ENCODE measurements at regions not wholly inside any gene's neighbourhood (a gene's known extent, or its start where the extent isn't known, plus 50 kb on each side); places are given as distances from the start of the nearest gene placed in this dataset.

GRCh38 chr4:59971952-59972351 is 1228.2 kb upstream of the ADGRL3 start:
- DNase-seq (ENCODE audit: insufficient read length, low spot score) (no peak), FAIRE-seq (no peak)

DNA sequence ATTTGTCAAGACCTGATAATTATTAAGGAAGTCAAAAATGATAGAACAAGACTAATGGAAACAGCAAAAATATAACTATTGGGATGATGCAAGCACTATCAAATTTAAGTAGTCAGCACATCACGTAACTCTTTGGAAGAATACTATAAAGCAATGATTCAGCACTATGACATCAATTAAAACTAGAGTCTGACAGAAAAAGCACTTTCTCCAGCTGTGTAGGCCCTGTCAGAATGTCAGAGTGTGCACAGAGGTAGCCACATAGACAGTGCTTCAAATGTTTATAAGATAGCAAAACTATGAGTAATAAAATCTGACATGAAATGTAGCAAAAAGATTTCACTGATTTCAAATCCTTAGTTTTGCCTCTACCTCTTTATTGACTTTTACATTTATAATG is 1226.6 kb upstream of the ADGRL3 start:
- no peak for DNase-seq (ENCODE audit: insufficient read length, low spot score)
- no peak for FAIRE-seq

- DNase-seq (ENCODE audit: insufficient read length, low spot score) (no peak), FAIRE-seq (no peak)
These were observed 1221.1 kb upstream of the ADGRL3 start for GRCh38 chr4:59979061-59979460.

DNA sequence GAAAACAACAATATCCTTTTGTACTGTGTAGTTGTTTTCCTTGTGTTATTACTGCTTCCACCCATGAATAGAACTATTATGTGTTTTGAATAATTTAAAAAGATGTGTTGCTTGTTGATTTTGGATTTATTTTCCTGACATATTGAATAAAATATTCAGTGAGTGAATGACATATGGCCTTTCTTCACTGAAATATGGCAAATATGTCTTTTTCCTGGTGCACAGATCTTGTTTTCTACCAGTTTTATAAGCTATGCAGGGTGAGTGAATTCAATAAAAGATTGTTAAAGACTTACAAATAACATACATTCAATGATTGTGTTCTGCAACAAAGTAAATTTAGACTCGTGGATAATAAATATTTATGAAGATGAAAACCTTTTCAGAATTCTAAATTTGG is 1216.3 kb upstream of the ADGRL3 start:
- FAIRE-seq (no peak), DNase-seq (ENCODE audit: insufficient read length, low spot score) (no peak)

- FAIRE-seq (no peak), DNase-seq (ENCODE audit: insufficient read length, low spot score) (no peak)
These were observed 1212.8 kb upstream of the ADGRL3 start for GRCh38 chr4:59987289-59987688.

GRCh38 chr4:59994118-59994517 is 1206.0 kb upstream of the ADGRL3 start:
- FAIRE-seq = no peak
- DNase-seq (ENCODE audit: insufficient read length, low spot score) = no peak

DNA sequence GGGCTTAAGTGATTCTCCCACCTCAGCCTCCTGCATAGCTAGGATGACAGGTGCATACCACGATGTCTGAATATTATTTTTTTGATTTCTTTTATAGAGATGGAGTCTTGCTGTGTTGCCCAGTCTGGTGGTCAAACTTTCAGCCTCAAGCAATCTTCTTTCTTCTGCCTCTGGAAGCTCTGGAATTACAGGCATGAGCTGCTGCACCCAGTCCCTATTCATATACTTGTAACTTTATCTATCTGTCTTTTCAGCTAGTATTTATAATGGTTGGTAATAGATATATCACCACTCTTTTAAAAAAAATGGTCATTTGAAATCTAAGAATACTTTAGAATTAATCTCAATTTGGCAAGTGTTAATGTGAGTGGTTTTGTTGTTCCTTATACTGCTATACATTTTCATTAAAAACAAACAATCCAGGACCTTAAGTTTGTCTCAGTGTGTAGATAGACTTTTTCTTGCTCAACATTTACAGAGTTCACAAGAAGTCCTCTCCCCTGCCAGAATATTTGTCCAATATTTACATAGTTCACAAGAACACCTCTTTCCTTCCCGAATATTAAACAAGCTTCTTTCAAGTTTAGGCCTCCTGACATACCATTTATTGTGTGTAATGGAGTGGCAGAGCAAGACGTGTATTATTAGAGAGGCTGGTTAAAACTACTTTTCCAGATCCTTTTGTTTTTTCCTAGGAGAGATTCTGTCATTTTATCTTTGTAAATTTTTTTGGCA is 1197.4 kb upstream of the ADGRL3 start:
- DNase-seq (ENCODE audit: insufficient read length, low spot score) (no peak), FAIRE-seq (no peak)

GRCh38 chr4:60013464-60014184 is 1186.5 kb upstream of the ADGRL3 start:
- FAIRE-seq = no peak
- no peak for DNase-seq (ENCODE audit: insufficient read length, low spot score)

GRCh38 chr4:60016971-60017370 is 1183.2 kb upstream of the ADGRL3 start:
- no peak for DNase-seq (ENCODE audit: insufficient read length, low spot score)
- no peak for FAIRE-seq

- FAIRE-seq (no peak), DNase-seq (ENCODE audit: insufficient read length, low spot score) (no peak)
These were observed 1180.9 kb upstream of the ADGRL3 start for GRCh38 chr4:60019180-60019579.

DNA sequence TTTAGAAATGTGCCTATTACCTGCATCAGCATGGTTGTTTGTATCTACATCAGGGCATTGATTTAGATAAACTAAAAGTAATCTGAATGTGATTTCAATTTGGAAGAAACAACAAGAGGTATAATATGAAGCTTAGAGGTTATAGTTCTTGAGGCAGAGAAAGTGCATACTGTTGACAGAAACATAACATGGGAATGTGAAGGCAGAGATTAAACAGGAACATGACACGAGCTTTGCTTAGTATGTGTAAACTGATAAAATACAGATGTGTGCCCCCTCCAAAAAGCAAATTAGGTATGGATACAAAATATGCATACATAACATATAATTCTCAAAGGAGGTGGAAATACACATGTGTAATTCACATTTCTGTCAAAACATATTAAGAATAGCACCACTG is 1180.2 kb upstream of the ADGRL3 start:
- DNase-seq (ENCODE audit: insufficient read length, low spot score) (no peak), FAIRE-seq (no peak)

- no peak for DNase-seq (ENCODE audit: insufficient read length, low spot score)
- FAIRE-seq = no peak
These were observed 1179.7 kb upstream of the ADGRL3 start for GRCh38 chr4:60020389-60020788.

- DNase-seq (ENCODE audit: insufficient read length, low spot score) (no peak), FAIRE-seq (no peak)
These were observed 1166.3 kb upstream of the ADGRL3 start for GRCh38 chr4:60033826-60034225.

DNA sequence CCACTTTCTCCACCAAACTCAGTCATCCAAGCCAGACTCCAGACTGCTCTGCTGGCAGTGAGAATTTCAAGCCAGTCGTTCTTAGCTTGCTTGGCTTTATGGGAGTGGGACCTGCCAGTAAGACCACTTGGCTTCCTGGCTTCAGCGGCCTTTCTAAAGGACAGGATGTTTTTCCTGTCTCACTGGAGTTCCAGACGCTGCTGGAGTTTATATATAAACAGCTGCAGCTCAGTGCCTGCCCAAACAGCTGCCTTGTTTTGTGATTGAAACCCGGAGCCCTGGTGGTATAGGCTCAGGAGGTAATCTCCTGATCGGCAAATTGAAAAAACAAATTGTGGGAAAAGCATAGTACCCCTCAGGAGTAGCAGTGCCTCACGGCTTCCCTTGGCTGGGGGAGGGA is 1165.8 kb upstream of the ADGRL3 start:
- FAIRE-seq (no peak), DNase-seq (ENCODE audit: insufficient read length, low spot score) (no peak)

DNA sequence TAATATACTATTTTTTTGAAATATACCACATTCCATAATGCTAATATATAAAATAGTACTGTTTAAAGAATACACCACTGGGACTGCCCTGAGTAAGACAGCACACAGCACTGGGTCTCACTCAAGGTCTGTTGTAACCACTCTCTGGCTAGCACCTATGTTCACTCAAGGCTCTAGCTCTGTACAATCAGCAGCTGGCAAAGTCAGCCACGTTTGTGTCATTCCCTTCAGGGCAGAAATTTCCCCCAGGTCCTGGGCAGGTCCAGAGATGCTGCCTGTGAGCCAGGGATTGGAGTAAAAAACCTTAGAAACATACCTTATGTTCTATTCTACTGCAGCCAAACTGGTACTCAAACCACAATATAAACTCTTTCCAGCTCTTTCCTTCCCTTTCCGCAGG is 1160.2 kb upstream of the ADGRL3 start:
- FAIRE-seq = no peak

GRCh38 chr4:60042231-60042652 is 1157.9 kb upstream of the ADGRL3 start:
- FAIRE-seq (no peak), DNase-seq (ENCODE audit: insufficient read length, low spot score) (no peak)

More for the DNA sequence above, 1160.2 kb upstream of the ADGRL3 start:
- DNase-seq (ENCODE audit: insufficient read length, low spot score) = no peak

DNA sequence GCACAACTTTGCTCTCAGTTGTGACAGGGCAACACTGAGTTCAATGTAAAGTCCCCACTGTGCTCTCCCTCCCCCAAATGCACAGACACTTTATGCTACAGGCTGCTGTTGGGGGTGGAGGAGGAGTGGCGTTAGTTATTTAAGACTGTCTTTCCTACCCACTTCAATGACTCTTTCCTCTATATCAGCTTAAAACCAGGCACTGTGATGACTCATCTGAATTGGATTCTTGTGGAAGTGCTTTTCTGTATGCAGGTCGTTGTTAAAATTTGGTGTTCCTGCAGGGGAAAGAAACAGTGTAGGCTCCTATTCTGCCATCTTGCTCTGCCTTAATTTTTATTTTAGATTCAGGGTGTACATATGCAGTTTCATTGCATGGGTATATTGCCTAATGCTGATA is 1157.2 kb upstream of the ADGRL3 start:
- FAIRE-seq = no peak
- no peak for DNase-seq (ENCODE audit: insufficient read length, low spot score)

DNA sequence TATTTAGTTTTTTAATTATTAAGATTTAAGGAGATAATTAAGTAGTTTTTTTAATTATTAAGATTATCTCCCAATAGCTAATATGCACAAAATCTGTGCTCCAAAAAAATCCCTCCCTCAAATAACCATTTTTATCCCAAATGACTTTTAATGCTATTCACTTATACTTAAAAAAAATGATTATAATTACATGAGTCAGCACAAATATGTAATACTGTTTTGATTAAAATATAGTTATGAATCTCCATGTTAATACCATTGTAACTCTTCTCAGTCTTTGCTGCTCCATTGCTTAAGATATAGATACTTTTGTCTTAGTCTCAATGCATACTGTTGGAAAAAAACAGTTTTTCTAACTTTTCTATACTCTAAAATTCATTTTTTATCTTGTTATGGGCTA is 1121.1 kb upstream of the ADGRL3 start:
- FAIRE-seq (no peak), DNase-seq (ENCODE audit: insufficient read length, low spot score) (no peak)

DNA sequence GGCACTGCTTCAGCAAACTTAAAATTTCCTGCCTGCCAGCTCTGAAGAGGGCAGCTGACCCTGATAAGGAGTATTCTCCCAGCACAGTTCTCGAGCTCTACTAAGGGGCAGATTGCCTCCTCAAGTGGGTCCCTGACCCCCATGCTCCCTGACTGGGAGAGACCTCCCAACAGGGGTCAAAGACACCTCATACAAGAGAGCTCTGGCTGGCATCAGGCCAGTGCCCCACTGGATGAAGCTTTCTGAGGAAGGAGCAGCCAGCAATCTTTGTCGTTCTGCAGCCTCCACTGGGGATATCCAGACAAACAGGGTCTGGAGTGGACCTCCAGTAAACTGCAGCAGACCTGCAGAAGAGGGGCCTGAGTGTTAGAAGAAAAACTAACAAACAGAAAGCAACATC is 1118.3 kb upstream of the ADGRL3 start:
- no peak for FAIRE-seq
- DNase-seq (ENCODE audit: insufficient read length, low spot score) = no peak

- DNase-seq (ENCODE audit: insufficient read length, low spot score) (no peak), FAIRE-seq (no peak)
These were observed 1111.2 kb upstream of the ADGRL3 start for GRCh38 chr4:60088807-60089486.

GRCh38 chr4:60089546-60090273 is 1110.4 kb upstream of the ADGRL3 start:
- FAIRE-seq (no peak), DNase-seq (ENCODE audit: insufficient read length, low spot score) (no peak)
